ENCODE measurements at regions not wholly inside any gene's neighbourhood (a gene's known extent, or its start where the extent isn't known, plus 50 kb on each side); places are given as distances from the start of the nearest gene placed in this dataset.

DNA sequence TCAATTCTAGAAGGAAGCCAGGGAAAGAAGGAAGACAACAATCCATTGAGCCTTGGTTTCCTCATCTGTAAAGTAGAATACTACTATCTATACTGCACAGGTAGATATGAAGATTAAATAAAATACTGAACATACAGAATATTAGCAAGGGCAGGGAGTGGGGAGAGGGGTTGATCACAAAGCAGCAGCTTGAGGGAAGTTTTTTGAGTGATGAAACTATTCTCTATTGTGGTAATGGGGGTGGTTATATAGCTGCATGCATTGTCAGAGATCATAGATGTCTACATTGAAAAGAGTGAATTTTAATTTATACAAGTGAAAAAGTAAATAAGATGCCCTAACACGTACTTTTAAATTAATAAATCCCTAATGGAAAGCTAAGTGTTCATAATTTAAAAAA is 242.6 kb upstream of the LRTM1 start (continued):
- TF ChIP-seq, protein P1, sequence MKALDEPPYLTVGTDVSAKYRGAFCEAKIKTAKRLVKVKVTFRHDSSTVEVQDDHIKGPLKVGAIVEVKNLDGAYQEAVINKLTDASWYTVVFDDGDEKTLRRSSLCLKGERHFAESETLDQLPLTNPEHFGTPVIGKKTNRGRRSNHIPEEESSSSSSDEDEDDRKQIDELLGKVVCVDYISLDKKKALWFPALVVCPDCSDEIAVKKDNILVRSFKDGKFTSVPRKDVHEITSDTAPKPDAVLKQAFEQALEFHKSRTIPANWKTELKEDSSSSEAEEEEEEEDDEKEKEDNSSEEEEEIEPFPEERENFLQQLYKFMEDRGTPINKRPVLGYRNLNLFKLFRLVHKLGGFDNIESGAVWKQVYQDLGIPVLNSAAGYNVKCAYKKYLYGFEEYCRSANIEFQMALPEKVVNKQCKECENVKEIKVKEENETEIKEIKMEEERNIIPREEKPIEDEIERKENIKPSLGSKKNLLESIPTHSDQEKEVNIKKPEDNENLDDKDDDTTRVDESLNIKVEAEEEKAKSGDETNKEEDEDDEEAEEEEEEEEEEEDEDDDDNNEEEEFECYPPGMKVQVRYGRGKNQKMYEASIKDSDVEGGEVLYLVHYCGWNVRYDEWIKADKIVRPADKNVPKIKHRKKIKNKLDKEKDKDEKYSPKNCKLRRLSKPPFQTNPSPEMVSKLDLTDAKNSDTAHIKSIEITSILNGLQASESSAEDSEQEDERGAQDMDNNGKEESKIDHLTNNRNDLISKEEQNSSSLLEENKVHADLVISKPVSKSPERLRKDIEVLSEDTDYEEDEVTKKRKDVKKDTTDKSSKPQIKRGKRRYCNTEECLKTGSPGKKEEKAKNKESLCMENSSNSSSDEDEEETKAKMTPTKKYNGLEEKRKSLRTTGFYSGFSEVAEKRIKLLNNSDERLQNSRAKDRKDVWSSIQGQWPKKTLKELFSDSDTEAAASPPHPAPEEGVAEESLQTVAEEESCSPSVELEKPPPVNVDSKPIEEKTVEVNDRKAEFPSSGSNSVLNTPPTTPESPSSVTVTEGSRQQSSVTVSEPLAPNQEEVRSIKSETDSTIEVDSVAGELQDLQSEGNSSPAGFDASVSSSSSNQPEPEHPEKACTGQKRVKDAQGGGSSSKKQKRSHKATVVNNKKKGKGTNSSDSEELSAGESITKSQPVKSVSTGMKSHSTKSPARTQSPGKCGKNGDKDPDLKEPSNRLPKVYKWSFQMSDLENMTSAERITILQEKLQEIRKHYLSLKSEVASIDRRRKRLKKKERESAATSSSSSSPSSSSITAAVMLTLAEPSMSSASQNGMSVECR (CRISPR knock-in tag; IDR thresholded peaks at IDR 0.05; ENCODE audit: borderline replicate concordance) = no peak
- no peak for TF ChIP-seq FOXK1 (CRISPR knock-in tag; IDR thresholded peaks at IDR 0.05)
- TF ChIP-seq, protein P2, sequence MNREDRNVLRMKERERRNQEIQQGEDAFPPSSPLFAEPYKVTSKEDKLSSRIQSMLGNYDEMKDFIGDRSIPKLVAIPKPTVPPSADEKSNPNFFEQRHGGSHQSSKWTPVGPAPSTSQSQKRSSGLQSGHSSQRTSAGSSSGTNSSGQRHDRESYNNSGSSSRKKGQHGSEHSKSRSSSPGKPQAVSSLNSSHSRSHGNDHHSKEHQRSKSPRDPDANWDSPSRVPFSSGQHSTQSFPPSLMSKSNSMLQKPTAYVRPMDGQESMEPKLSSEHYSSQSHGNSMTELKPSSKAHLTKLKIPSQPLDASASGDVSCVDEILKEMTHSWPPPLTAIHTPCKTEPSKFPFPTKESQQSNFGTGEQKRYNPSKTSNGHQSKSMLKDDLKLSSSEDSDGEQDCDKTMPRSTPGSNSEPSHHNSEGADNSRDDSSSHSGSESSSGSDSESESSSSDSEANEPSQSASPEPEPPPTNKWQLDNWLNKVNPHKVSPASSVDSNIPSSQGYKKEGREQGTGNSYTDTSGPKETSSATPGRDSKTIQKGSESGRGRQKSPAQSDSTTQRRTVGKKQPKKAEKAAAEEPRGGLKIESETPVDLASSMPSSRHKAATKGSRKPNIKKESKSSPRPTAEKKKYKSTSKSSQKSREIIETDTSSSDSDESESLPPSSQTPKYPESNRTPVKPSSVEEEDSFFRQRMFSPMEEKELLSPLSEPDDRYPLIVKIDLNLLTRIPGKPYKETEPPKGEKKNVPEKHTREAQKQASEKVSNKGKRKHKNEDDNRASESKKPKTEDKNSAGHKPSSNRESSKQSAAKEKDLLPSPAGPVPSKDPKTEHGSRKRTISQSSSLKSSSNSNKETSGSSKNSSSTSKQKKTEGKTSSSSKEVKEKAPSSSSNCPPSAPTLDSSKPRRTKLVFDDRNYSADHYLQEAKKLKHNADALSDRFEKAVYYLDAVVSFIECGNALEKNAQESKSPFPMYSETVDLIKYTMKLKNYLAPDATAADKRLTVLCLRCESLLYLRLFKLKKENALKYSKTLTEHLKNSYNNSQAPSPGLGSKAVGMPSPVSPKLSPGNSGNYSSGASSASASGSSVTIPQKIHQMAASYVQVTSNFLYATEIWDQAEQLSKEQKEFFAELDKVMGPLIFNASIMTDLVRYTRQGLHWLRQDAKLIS (CRISPR knock-in tag; IDR thresholded peaks at IDR 0.05; ENCODE audit: borderline replicate concordance) = no peak

DNA sequence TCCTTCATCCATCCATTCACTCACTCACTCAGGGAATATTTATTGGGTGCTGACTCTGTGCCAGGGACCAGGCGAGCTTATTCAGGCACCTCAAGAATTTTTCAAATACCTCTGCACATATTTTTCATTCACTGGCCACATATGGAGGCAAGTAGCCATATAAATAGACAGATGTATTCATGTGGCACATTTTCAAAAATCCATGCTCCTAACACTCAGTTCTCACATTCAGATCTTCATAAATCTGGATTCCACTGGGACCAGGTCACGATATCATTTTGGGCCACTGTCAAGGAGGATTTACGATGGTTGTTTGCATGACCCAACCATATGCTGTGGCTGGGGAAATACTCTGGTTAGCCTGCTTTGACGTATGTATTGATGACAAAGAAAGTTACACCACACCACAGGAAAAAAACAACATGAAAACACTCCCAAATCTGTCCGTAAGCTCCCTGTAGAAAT is 241.8 kb upstream of the LRTM1 start:
- no peak for DNase-seq (ENCODE audit: low spot score)
- Mint-ChIP-seq H3K27ac (no peak overlapping the region), H3K9me3 (peaks cover 12% of the 10 kb centered on the region), H3K27me3 (ENCODE audit: low read depth) (no peaks in the 10 kb centered on the region), H3K4me3 (no peak overlapping the region), H3K4me1 (peaks cover 10% of the 10 kb centered on the region), H3K36me3 (no peaks in the 10 kb centered on the region)
- ATAC-seq = no peak
- POLR2A ChIA-PET = no interaction called here
- CTCF ChIA-PET = interaction anchor here (0.6 kb wide), 1 partner anchor 34 kb away, joined by 3 read pairs; no protein-coding TSS in a partner anchor
- TF ChIP-seq MXD4 (CRISPR knock-in tag; IDR thresholded peaks at IDR 0.05; ENCODE audit: borderline replicate concordance) = no peak
- TF ChIP-seq, protein P3, sequence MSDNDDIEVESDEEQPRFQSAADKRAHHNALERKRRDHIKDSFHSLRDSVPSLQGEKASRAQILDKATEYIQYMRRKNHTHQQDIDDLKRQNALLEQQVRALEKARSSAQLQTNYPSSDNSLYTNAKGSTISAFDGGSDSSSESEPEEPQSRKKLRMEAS (CRISPR knock-in tag; IDR thresholded peaks at IDR 0.05) = no peak
- no peak for TF ChIP-seq IRF2 (CRISPR knock-in tag; IDR thresholded peaks at IDR 0.05; ENCODE audit: borderline replicate concordance, low read depth)
- TF ChIP-seq, protein P4, sequence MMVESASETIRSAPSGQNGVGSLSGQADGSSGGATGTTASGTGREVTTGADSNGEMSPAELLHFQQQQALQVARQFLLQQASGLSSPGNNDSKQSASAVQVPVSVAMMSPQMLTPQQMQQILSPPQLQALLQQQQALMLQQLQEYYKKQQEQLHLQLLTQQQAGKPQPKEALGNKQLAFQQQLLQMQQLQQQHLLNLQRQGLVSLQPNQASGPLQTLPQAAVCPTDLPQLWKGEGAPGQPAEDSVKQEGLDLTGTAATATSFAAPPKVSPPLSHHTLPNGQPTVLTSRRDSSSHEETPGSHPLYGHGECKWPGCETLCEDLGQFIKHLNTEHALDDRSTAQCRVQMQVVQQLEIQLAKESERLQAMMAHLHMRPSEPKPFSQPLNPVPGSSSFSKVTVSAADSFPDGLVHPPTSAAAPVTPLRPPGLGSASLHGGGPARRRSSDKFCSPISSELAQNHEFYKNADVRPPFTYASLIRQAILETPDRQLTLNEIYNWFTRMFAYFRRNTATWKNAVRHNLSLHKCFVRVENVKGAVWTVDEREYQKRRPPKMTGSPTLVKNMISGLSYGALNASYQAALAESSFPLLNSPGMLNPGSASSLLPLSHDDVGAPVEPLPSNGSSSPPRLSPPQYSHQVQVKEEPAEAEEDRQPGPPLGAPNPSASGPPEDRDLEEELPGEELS (CRISPR knock-in tag; IDR thresholded peaks at IDR 0.05) = no peak
- TF ChIP-seq RELA (CRISPR knock-in tag; IDR thresholded peaks at IDR 0.05; ENCODE audit: borderline replicate concordance) = no peak
- TF ChIP-seq SP1 (CRISPR knock-in tag; conservative IDR thresholded peaks at IDR 0.05) = no peak
- TF ChIP-seq TP53 (CRISPR knock-in tag; IDR thresholded peaks at IDR 0.05) = no peak
- TF ChIP-seq CBFB (CRISPR knock-in tag; IDR thresholded peaks at IDR 0.05; ENCODE audit: low read depth) = no peak
- TF ChIP-seq ATF1 (CRISPR knock-in tag; IDR thresholded peaks at IDR 0.05) = no peak
- no peak for TF ChIP-seq ESRRA (CRISPR knock-in tag; IDR thresholded peaks at IDR 0.05; ENCODE audit: borderline replicate concordance)
- TF ChIP-seq, protein P5, sequence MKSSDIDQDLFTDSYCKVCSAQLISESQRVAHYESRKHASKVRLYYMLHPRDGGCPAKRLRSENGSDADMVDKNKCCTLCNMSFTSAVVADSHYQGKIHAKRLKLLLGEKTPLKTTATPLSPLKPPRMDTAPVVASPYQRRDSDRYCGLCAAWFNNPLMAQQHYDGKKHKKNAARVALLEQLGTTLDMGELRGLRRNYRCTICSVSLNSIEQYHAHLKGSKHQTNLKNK (CRISPR knock-in tag; IDR thresholded peaks at IDR 0.05) = no peak
- TF ChIP-seq, protein P6, sequence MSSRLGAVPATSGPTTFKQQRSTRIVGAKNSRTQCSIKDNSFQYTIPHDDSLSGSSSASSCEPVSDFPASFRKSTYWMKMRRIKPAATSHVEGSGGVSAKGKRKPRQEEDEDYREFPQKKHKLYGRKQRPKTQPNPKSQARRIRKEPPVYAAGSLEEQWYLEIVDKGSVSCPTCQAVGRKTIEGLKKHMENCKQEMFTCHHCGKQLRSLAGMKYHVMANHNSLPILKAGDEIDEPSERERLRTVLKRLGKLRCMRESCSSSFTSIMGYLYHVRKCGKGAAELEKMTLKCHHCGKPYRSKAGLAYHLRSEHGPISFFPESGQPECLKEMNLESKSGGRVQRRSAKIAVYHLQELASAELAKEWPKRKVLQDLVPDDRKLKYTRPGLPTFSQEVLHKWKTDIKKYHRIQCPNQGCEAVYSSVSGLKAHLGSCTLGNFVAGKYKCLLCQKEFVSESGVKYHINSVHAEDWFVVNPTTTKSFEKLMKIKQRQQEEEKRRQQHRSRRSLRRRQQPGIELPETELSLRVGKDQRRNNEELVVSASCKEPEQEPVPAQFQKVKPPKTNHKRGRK (CRISPR knock-in tag; IDR thresholded peaks at IDR 0.05; ENCODE audit: borderline replicate concordance) = no peak
- TF ChIP-seq, protein P7, sequence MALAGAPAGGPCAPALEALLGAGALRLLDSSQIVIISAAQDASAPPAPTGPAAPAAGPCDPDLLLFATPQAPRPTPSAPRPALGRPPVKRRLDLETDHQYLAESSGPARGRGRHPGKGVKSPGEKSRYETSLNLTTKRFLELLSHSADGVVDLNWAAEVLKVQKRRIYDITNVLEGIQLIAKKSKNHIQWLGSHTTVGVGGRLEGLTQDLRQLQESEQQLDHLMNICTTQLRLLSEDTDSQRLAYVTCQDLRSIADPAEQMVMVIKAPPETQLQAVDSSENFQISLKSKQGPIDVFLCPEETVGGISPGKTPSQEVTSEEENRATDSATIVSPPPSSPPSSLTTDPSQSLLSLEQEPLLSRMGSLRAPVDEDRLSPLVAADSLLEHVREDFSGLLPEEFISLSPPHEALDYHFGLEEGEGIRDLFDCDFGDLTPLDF (CRISPR knock-in tag; IDR thresholded peaks at IDR 0.05) = no peak
- TF ChIP-seq MYBL2 (CRISPR knock-in tag; IDR thresholded peaks at IDR 0.05) = no peak
- no peak for TF ChIP-seq NR2C2 (CRISPR knock-in tag; IDR thresholded peaks at IDR 0.05)
- TF ChIP-seq, protein P8, sequence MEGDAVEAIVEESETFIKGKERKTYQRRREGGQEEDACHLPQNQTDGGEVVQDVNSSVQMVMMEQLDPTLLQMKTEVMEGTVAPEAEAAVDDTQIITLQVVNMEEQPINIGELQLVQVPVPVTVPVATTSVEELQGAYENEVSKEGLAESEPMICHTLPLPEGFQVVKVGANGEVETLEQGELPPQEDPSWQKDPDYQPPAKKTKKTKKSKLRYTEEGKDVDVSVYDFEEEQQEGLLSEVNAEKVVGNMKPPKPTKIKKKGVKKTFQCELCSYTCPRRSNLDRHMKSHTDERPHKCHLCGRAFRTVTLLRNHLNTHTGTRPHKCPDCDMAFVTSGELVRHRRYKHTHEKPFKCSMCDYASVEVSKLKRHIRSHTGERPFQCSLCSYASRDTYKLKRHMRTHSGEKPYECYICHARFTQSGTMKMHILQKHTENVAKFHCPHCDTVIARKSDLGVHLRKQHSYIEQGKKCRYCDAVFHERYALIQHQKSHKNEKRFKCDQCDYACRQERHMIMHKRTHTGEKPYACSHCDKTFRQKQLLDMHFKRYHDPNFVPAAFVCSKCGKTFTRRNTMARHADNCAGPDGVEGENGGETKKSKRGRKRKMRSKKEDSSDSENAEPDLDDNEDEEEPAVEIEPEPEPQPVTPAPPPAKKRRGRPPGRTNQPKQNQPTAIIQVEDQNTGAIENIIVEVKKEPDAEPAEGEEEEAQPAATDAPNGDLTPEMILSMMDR (IDR thresholded peaks at IDR 0.05) = no peak
- TF ChIP-seq ZBTB21 (CRISPR knock-in tag; IDR thresholded peaks at IDR 0.05; ENCODE audit: borderline replicate concordance) = no peak
